DND-41 (cell line): ENCODE measurements at regions not wholly inside any gene's neighbourhood (a gene's known extent, or its start where the extent isn't known, plus 50 kb on each side); places are given as distances from the start of the nearest gene placed in this dataset.

Experiments used
- CTCF ChIP-seq: IDR thresholded peaks from 2 replicates; pipeline ENCODE4 v1.5.1; 2012; ENCODE audit warnings: borderline replicate concordance, low read length, moderate library complexity, mild to moderate bottlenecking; ENCODE audit not compliant: poor library complexity, severe bottlenecking; ENCODE audit errors: extremely low read depth
- EZH2 ChIP-seq: IDR thresholded peaks from 3 replicates; pipeline ENCODE4 v1.6.1; 2012; ENCODE audit warnings: borderline replicate concordance, low read depth, mild to moderate bottlenecking, moderate library complexity, low read length, inconsistent platforms; ENCODE audit not compliant: severe bottlenecking

DNA sequence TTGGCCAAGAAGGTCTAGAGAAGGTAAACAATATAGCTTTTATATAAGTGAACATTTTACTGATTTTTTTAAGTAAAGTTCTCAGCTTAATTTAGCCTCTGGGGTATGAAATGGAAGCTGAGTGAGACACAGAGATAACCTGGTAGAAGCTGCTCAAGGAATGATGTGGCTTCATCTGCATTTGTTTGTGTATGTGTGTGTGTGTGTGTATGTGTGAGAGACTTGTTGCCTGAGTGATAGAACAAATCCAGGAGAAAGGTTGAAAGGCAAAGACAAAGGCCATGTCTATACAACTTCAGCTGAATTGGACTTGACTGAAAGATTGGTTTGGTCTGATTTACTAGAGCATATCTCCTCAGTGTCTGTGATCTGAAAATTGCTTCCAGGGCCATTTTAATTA, 63.6 kb downstream of the PCDH7 start:
- no peak for TF ChIP-seq CTCF
- no peak for TF ChIP-seq EZH2
